GM19452 (cell line): ENCODE measurements at regions not wholly inside any gene's neighbourhood (a gene's known extent, or its start where the extent isn't known, plus 50 kb on each side); places are given as distances from the start of the nearest gene placed in this dataset.

Source experiments
- ATAC-seq: cut with Tn5 transposase; IDR thresholded peaks from one replicate; pipeline ENCODE4 v1.9.1; 2021; ENCODE audit not compliant: unreplicated experiment

DNA sequence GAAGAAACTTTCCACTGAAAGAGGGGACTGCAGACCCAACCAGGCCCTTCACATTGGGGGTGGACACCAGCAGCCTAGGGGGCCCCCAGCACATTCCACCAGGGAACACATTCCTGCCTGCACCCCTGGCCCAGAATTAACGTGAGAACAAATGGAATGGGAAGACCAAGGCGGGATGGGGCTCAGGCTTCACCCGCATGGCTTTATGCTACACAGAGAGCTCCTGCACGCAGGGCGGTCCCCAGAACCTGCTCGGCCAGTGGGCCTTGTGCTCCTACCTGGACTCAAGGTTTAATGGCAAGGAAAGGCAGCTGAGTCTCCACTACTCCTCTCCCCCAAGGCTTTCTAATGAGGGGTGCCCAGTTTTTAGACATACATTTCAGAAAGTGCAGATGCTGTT lies 146.3 kb upstream of the GPR26 start:
- ATAC-seq: no peak

DNA sequence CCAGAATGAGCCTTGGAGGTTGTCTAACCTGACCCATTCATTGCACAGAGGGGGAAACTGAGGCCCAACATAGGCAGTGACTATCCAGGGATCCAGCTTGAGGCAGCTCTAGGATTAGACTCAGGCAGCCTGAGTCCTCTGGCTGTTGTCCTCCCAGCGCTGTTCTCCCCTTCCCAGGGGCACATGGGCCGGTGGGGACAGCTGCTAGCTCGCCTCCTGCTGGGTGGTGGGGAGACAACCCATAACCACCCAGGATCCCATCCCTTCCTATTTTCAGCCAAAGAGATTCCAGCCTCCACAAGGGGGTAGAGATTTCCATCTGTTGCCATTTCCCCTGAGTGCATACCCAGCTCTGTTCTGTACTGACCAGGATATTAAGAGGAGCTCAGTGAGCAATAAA lies 145.1 kb upstream of the GPR26 start:
- ATAC-seq: no peak

GRCh38 chr10:123521556-123521955 lies 144.6 kb upstream of the GPR26 start:
- ATAC-seq: no peak

- no peak for ATAC-seq
Observed at GRCh38 chr10:123522702-123523312, 143.3 kb upstream of the GPR26 start.

- no peak for ATAC-seq
Observed at GRCh38 chr10:123523833-123524232, 142.3 kb upstream of the GPR26 start.

- no peak for ATAC-seq
Observed at GRCh38 chr10:123526356-123527064, 139.6 kb upstream of the GPR26 start.

DNA sequence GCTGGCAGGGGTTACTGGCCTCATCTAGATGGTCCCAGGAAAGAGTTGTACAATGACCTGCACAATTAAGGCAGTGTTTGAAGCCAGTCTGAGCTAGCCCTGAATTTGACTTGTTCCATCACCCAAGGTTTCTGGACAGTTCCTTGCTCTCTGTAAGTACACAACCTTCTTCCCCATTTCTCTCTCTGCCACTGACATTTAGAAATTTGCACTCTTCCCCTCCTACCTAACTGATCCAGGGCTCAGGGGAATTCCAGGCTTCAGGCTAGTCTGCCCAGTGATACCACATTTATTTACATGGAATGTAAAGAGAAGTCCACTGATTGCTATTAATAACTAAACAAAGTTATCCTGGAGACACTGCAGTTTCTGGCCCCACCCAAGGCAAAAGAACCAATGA lies 139.0 kb upstream of the GPR26 start:
- no peak for ATAC-seq

DNA sequence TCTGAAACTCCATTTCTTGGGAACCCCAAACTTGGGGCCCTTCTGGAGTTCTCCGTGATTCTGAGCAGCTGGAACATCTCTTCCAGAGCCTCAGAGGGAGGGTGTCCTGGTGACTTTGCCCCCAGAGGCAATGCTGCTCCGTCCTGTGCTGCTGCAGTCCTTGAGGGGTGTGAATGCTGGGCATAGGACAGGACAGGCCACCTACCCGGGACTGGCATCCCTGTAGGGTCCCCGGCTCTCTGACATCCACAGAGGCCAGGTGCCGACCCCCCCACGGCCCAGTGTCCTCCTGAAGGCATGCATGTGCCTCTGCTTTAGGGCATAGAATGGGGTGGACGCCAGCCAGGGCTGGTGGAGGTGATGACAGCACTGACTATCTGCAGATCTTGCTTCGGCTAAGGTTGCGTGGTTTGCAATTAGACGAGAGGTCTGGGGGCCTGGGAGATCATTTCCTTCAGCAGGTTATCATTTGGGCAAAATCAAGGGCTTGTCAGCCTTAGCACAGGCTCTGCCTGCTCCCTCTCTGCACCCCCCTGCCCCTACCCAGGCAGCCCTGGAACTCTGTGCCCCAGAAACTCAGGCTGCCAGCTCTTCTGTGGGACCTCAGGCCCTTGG lies 136.9 kb upstream of the GPR26 start:
- no peak for ATAC-seq

DNA sequence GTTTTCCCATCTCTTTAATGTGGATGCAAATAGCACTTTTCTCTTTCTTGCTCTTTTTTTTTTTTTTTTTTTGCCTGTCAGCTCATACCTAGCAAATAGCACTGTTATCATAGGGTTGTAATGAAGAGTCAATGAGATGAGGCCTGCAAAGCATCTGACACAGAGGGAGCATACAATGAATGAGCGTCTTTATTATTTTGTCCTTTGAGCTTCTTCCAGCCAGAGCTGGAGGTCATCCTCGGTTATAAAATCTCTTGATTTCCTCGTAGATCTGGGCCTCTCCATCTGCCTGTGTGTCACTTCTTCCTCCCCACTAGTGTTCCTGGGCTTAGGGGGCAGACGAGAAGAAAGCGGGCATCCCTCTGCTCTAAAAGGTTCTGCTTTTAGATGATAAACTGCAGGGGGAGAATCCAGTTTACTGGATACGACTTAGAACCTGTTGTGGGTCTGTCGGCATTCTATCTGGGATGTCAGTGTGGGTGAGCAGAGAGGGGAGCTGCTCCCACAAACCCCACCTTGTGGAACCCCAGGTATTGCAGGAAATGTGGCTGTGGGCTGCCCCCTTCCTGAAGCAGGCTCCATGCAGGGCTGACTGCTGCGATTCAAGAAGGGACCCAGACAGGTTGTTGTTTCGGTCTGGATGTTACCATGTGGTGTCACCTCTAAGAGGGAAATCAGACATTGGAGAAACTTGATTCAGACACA lies 135.8 kb upstream of the GPR26 start:
- no peak for ATAC-seq

GRCh38 chr10:123535386-123535785 lies 130.8 kb upstream of the GPR26 start:
- ATAC-seq: no peak

DNA sequence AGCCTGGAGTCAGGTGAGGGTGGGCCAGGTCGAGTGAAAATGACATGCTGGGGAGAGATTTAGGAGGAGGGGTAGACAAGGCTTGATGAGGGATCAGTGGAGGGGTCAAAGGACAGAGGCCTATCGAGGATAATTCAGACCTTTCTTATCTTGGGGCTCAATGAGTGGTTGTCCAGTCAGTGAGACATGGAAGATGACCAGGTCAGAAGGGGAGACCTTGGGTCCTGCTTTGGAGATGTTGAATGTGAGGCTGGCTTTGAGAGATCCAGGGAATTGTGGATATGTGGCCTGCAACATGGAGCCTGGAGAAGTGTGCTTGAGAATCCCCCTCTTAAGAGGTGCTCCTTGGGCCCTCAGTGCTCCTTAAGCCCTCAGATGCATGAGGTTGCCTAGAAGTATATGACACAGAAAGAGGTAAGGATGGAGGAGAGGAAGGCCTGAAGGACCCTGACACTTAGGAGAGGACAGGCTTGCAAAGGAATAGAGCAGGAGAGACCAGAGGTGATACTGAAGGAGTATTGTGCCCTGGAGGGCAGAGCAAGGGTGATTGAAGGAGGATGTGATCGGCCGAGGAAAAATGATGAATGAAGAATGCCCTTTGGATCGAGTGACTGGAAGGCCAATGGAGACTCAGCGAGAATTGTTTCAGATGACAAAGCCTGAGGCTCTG lies 129.8 kb upstream of the GPR26 start:
- no peak for ATAC-seq

GRCh38 chr10:123537188-123537961 lies 128.8 kb upstream of the GPR26 start:
- ATAC-seq: no peak

GRCh38 chr10:123538401-123539320 lies 127.5 kb upstream of the GPR26 start:
- ATAC-seq: no peak

- no peak for ATAC-seq
Observed at GRCh38 chr10:123544986-123545385, 121.2 kb upstream of the GPR26 start.

DNA sequence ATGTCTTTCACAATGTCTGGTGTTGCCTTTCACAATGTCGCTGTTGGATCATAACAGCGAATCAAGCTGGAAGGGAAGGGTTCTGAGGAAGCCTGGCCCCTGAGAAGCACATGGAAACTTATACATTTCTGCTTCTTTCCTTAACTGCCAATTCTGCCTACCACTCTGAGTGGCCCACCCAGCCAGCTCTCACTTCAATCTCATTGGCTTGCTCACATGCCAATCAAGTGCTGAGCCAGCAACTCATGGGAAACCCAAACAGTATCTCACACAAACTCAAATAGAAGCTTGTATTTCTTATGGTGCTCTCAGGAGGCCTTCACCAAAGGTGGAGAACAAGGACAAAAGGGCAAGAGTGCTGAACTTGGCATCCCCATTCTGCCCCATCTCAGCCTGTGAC lies 117.4 kb upstream of the GPR26 start:
- no peak for ATAC-seq

- ATAC-seq: no peak
Observed at GRCh38 chr10:123549761-123550454, 116.2 kb upstream of the GPR26 start.

GRCh38 chr10:123550675-123551096 lies 115.5 kb upstream of the GPR26 start:
- no peak for ATAC-seq

DNA sequence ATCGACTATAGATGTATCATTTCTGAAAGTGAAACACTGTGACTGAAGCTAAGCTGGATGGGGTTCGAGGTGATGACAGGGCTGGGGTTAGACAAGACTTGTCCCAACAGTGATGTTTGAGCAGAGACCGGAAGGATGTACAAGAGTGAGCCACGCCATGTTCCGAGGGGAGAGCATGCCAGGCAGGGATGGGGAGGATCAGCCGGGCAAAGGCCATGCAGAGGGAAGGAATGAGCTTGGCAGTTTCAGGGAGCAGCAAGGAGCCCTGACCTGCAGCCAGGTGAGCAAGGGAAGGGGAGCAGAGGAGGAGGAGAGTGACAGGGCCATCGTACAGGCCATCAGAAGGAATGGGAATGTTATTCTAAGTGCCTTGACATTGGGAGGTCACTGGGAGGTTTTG lies 114.9 kb upstream of the GPR26 start:
- ATAC-seq: no peak
